Activated CD4-positive, alpha-beta T cell treated with anti-CD3 and anti-CD28 coated beads for 36 hours (primary cell): ENCODE measurements at regions not wholly inside any gene's neighbourhood (a gene's known extent, or its start where the extent isn't known, plus 50 kb on each side); places are given as distances from the start of the nearest gene placed in this dataset.
"Not testable (repeated sequence)": the region's sequence is repeated elsewhere in the genome, so short reads cannot be mapped to it uniquely, and the experiment has no call there.

ENCODE experiments used
- ATAC-seq: fragments of 200-7000 bp; cut with Tn5 transposase; one replicate; pipeline ENCODE4 v1.10.0; 2021; ENCODE audit warnings: mild to moderate bottlenecking, moderate library complexity
- CTCF ChIA-PET: fragments of 350-600 bp; sonication (Branson Sonifier 250); formaldehyde crosslinking; loops from one replicate; lab custom pipeline; 2021; ENCODE audit warnings: antibody characterized with exemption; lab: Charles Lee
- POLR2A ChIA-PET: fragments of 350-600 bp; sonication (Branson Sonifier 250); formaldehyde crosslinking; loops from one replicate; lab custom pipeline; 2021; ENCODE audit warnings: antibody characterized with exemption, inconsistent platforms; lab: Charles Lee
- DNase-seq: peaks from one replicate; pipeline ENCODE4 v3.0.0-alpha.2; 2020
- H3K27ac Mint-ChIP-seq: one replicate; pipeline ENCODE4 v1.8.0; 2021; ENCODE audit warnings: mixed read lengths
- H3K27me3 Mint-ChIP-seq: one replicate; pipeline ENCODE4 v1.8.0; 2021; ENCODE audit warnings: mixed read lengths
- H3K36me3 Mint-ChIP-seq: one replicate; pipeline ENCODE4 v1.8.0; 2021; ENCODE audit warnings: low read depth, mixed read lengths
- H3K4me1 Mint-ChIP-seq: one replicate; pipeline ENCODE4 v1.8.0; 2021; ENCODE audit warnings: mixed read lengths
- H3K4me3 Mint-ChIP-seq: one replicate; pipeline ENCODE4 v1.8.0; 2021; ENCODE audit warnings: mild to moderate bottlenecking, moderate library complexity, mixed read lengths
- H3K9me3 Mint-ChIP-seq: one replicate; pipeline ENCODE4 v1.8.0; 2021; ENCODE audit warnings: low read depth, mixed read lengths
- intact Hi-C, 2 experiments: fragments of 100-400 bp; cut with DNase I in 1 of 2; cut with micrococcal nuclease in 1 of 2; formaldehyde crosslinking; loops; one replicate each; pipeline versions ENCODE4 v1.14.2 to v1.15.1; 2022 to 2024; cut with DNase I, micrococcal nuclease

- no peaks in the 10 kb centered on the region for H3K27me3 Mint-ChIP-seq
- H3K36me3 Mint-ChIP-seq = no peaks in the 10 kb centered on the region
- H3K4me3 Mint-ChIP-seq = no peak overlapping the region
- H3K27ac Mint-ChIP-seq = no peak overlapping the region
- no peak for DNase-seq
- no peak for ATAC-seq
- H3K4me1 Mint-ChIP-seq = no peaks in the 10 kb centered on the region
- CTCF ChIA-PET = interaction anchor here (1.3 kb wide), 1 partner anchor 10 kb away, joined by 3 read pairs; no protein-coding TSS in a partner anchor
- intact Hi-C loops = no loop called here
- peaks cover 9% of the 10 kb centered on the region for H3K9me3 Mint-ChIP-seq
- POLR2A ChIA-PET = no interaction called here
Observed at GRCh38 chr17:54451051-54451450, 449.6 kb upstream of the TOM1L1 start.

- ChIA-PET POLR2A (interaction anchor here (0.7 kb wide), 1 partner anchor 78 kb away, joined by 3 read pairs; no protein-coding TSS in a partner anchor), CTCF (interaction anchor here (0.7 kb wide), 1 partner anchor 20 kb away, joined by 3 read pairs; no protein-coding TSS in a partner anchor)
- ATAC-seq (no peak), DNase-seq (no peak)
- H3K4me1 Mint-ChIP-seq = no peaks in the 10 kb centered on the region
- H3K27ac Mint-ChIP-seq = no peak overlapping the region
- intact Hi-C loops = no loop called here
- no peaks in the 10 kb centered on the region for H3K27me3 Mint-ChIP-seq
- no peak overlapping the region for H3K4me3 Mint-ChIP-seq
- no peaks in the 10 kb centered on the region for H3K36me3 Mint-ChIP-seq
- peaks cover 12% of the 10 kb centered on the region for H3K9me3 Mint-ChIP-seq
Observed at GRCh38 chr17:54452666-54453348, 447.8 kb upstream of the TOM1L1 start.

GRCh38 chr17:54455251-54455868, 445.3 kb upstream of the TOM1L1 start:
- no peaks in the 10 kb centered on the region for H3K36me3 Mint-ChIP-seq
- ATAC-seq (no peak), DNase-seq (no peak)
- H3K9me3 Mint-ChIP-seq = peaks cover 16% of the 10 kb centered on the region
- H3K4me3 Mint-ChIP-seq = no peak overlapping the region
- H3K27ac Mint-ChIP-seq = no peak overlapping the region
- POLR2A ChIA-PET = no interaction called here
- intact Hi-C loops = no loop called here
- H3K4me1 Mint-ChIP-seq = no peaks in the 10 kb centered on the region
- H3K27me3 Mint-ChIP-seq = no peaks in the 10 kb centered on the region
- CTCF ChIA-PET = no interaction called here

GRCh38 chr17:54465443-54465842, 435.2 kb upstream of the TOM1L1 start:
- H3K4me1 Mint-ChIP-seq, POLR2A ChIA-PET, H3K9me3 Mint-ChIP-seq, H3K4me3 Mint-ChIP-seq, H3K27ac Mint-ChIP-seq, H3K27me3 Mint-ChIP-seq, DNase-seq, H3K36me3 Mint-ChIP-seq, CTCF ChIA-PET, ATAC-seq, intact Hi-C loops: not testable (repeated sequence)

GRCh38 chr17:54466875-54467274, 433.8 kb upstream of the TOM1L1 start:
- no peak overlapping the region for H3K4me3 Mint-ChIP-seq
- ATAC-seq = no peak
- no peak for DNase-seq
- H3K9me3 Mint-ChIP-seq = peaks cover 9% of the 10 kb centered on the region
- no peak overlapping the region for H3K27ac Mint-ChIP-seq
- ChIA-PET POLR2A (no interaction called here), CTCF (no interaction called here)
- H3K36me3 Mint-ChIP-seq = no peaks in the 10 kb centered on the region
- intact Hi-C loops = no loop called here
- no peaks in the 10 kb centered on the region for H3K4me1 Mint-ChIP-seq
- H3K27me3 Mint-ChIP-seq = no peaks in the 10 kb centered on the region

- no peak for DNase-seq
- H3K36me3 Mint-ChIP-seq = no peaks in the 10 kb centered on the region
- no peak overlapping the region for H3K4me3 Mint-ChIP-seq
- no peaks in the 10 kb centered on the region for H3K9me3 Mint-ChIP-seq
- H3K27me3 Mint-ChIP-seq = no peaks in the 10 kb centered on the region
- CTCF ChIA-PET = no interaction called here
- no peaks in the 10 kb centered on the region for H3K4me1 Mint-ChIP-seq
- POLR2A ChIA-PET = no interaction called here
- intact Hi-C loops = no loop called here
- ATAC-seq = no peak
- no peak overlapping the region for H3K27ac Mint-ChIP-seq
Observed at GRCh38 chr17:54482843-54483242, 417.8 kb upstream of the TOM1L1 start.

GRCh38 chr17:54493691-54494090, 407.0 kb upstream of the TOM1L1 start:
- Mint-ChIP-seq H3K27ac (no peak overlapping the region), H3K9me3 (peaks cover 3% of the 10 kb centered on the region), H3K4me1 (no peaks in the 10 kb centered on the region), H3K36me3 (no peaks in the 10 kb centered on the region), H3K27me3 (no peaks in the 10 kb centered on the region), H3K4me3 (no peak overlapping the region)
- no peak for DNase-seq
- ChIA-PET CTCF (no interaction called here), POLR2A (no interaction called here)
- intact Hi-C loops = no loop called here
- no peak for ATAC-seq

GRCh38 chr17:54494721-54495715, 405.6 kb upstream of the TOM1L1 start:
- no peaks in the 10 kb centered on the region for H3K4me1 Mint-ChIP-seq
- DNase-seq (no peak), ATAC-seq (no peak)
- no peak overlapping the region for H3K4me3 Mint-ChIP-seq
- ChIA-PET POLR2A (no interaction called here), CTCF (no interaction called here)
- H3K9me3 Mint-ChIP-seq = peaks cover 3% of the 10 kb centered on the region
- no peak overlapping the region for H3K27ac Mint-ChIP-seq
- no peaks in the 10 kb centered on the region for H3K36me3 Mint-ChIP-seq
- intact Hi-C loops = no loop called here
- H3K27me3 Mint-ChIP-seq = no peaks in the 10 kb centered on the region

- Mint-ChIP-seq H3K4me1 (no peaks in the 10 kb centered on the region), H3K9me3 (peaks cover 8% of the 10 kb centered on the region), H3K27me3 (no peaks in the 10 kb centered on the region), H3K4me3 (no peak overlapping the region), H3K36me3 (no peaks in the 10 kb centered on the region), H3K27ac (no peak overlapping the region)
- ATAC-seq = no peak
- DNase-seq = no peak
- ChIA-PET CTCF (interaction anchor here (0.6 kb wide), 1 partner anchor 292 kb away, joined by 3 read pairs; no protein-coding TSS in a partner anchor), POLR2A (no interaction called here)
- intact Hi-C loops = no loop called here
Observed at GRCh38 chr17:54505404-54505803, 395.2 kb upstream of the TOM1L1 start.

- intact Hi-C loops = no loop called here
- ATAC-seq (no peak), DNase-seq (no peak)
- Mint-ChIP-seq H3K27ac (no peak overlapping the region), H3K4me3 (no peak overlapping the region), H3K36me3 (no peaks in the 10 kb centered on the region), H3K4me1 (no peaks in the 10 kb centered on the region), H3K27me3 (no peaks in the 10 kb centered on the region), H3K9me3 (peaks cover 14% of the 10 kb centered on the region)
- ChIA-PET CTCF (no interaction called here), POLR2A (no interaction called here)
Observed at GRCh38 chr17:54518706-54519105, 381.9 kb upstream of the TOM1L1 start.

GRCh38 chr17:54521137-54521536, 379.5 kb upstream of the TOM1L1 start:
- Mint-ChIP-seq H3K36me3 (no peaks in the 10 kb centered on the region), H3K27me3 (no peaks in the 10 kb centered on the region), H3K4me1 (no peaks in the 10 kb centered on the region), H3K27ac (no peak overlapping the region), H3K9me3 (peaks cover 12% of the 10 kb centered on the region), H3K4me3 (no peak overlapping the region)
- CTCF ChIA-PET = no interaction called here
- POLR2A ChIA-PET = no interaction called here
- intact Hi-C loops = no loop called here
- no peak for ATAC-seq
- no peak for DNase-seq
